ENCODE measurements at regions not wholly inside any gene's neighbourhood (a gene's known extent, or its start where the extent isn't known, plus 50 kb on each side); places are given as distances from the start of the nearest gene placed in this dataset.

DNA sequence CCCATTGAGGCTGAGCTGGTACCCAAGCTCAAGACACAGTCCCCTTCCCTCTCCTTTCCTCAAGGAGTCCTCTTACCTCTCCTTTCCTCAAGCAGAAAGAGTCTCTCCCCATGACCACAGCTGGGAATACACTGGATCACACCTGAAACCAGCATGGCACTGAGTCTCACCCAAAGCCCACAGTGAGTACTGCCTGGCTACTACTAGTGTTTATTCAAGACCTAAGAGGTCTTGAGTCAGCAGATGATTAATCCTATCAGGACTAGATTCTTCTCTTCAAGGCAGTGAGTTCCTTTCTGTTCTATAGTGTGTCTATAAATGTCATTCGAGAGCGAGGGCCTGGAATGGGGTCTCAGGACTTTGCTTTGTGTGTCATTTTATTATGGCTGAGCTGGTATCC lies 111.4 kb downstream of the METTL4 start:
- TF ChIP-seq, protein P1, sequence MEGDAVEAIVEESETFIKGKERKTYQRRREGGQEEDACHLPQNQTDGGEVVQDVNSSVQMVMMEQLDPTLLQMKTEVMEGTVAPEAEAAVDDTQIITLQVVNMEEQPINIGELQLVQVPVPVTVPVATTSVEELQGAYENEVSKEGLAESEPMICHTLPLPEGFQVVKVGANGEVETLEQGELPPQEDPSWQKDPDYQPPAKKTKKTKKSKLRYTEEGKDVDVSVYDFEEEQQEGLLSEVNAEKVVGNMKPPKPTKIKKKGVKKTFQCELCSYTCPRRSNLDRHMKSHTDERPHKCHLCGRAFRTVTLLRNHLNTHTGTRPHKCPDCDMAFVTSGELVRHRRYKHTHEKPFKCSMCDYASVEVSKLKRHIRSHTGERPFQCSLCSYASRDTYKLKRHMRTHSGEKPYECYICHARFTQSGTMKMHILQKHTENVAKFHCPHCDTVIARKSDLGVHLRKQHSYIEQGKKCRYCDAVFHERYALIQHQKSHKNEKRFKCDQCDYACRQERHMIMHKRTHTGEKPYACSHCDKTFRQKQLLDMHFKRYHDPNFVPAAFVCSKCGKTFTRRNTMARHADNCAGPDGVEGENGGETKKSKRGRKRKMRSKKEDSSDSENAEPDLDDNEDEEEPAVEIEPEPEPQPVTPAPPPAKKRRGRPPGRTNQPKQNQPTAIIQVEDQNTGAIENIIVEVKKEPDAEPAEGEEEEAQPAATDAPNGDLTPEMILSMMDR (IDR thresholded peaks at IDR 0.05; ENCODE audit: insufficient read depth, low read depth, low read length, missing control alignments) = no peak
- no peak overlapping the region for H3K4me3 ChIP-seq (ENCODE audit: low read length)
- peak; percentile 60 for DNase-seq (ENCODE audit: low read depth)

DNA sequence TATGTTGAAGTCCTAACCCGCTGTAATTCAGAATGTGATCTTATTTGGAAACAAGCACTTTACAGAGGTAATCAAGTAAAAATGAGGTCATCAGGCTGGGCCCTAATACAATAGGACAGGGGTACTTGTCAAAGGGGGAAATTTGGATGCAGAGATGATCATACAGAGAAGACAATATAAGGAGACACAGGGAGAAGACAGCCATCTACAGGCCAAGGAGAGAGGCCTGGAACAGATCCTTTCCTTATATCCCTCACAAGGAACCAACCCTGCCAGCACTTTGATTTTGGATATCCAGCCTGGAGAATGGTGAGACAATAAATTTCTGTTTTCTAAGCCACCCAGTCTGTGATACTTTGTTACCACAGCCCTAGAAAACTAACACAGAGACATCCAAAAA lies 104.3 kb downstream of the METTL4 start:
- TF ChIP-seq, protein P1 (IDR thresholded peaks at IDR 0.05; ENCODE audit: insufficient read depth, low read depth, low read length, missing control alignments) = peak; percentile 5
- DNase-seq (ENCODE audit: low read depth) = peak; percentile 9

DNA sequence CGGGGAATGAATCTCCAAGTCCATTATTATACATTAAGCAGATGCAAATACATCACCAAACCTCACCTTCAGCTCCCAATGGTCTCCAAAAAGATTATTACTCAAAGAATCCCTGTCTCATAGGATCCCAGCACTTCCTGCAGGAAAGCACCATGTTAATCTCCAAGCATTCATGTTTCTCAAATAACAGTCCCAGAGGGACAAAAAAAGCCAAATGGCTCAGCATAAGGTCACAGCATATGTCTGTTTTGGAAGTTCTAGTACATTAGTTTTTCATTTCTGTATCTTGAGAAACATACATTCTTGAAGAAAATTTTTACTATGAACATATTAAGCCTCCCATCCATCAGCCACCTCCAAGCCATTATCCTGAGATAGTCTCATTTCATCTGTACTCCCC lies 103.3 kb downstream of the METTL4 start:
- DNase-seq (ENCODE audit: low read depth) = no peak
- TF ChIP-seq, protein P1 (IDR thresholded peaks at IDR 0.05; ENCODE audit: insufficient read depth, low read depth, low read length, missing control alignments) = no peak

More for the DNA sequence above, 104.3 kb downstream of the METTL4 start:
- H3K4me3 ChIP-seq (ENCODE audit: low read length) = no peak overlapping the region

GRCh38 chr18:2471523-2471922 lies 99.8 kb downstream of the METTL4 start:
- TF ChIP-seq, protein P1 (IDR thresholded peaks at IDR 0.05; ENCODE audit: insufficient read depth, low read depth, low read length, missing control alignments) = peak; percentile 32
- peak; percentile 6 for DNase-seq (ENCODE audit: low read depth)
- H3K4me3 ChIP-seq (ENCODE audit: low read length) = no peak overlapping the region

More for the DNA sequence above, 103.3 kb downstream of the METTL4 start:
- H3K4me3 ChIP-seq (ENCODE audit: low read length) = no peak overlapping the region

DNA sequence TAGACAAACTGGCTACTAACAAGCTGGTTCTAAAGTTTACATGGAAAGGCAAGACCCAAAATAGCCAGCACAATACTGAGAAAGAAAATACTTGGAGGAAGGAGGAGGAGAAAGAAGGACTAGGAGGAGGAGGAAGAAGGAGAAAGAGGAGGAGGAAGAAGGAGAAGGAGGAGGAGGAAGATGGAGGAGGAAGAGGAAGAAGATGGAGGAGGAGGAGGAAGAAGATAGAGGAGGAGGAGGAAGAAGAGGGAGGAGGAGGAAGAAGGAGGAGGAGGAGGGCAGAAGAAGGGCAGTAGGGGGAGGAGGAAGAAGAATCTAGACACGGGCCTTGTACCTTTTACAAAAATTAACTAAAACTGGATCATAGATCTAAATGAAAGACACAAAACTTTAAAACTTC lies 92.6 kb downstream of the METTL4 start:
- DNase-seq (ENCODE audit: low read depth) = no peak
- no peak overlapping the region for H3K4me3 ChIP-seq (ENCODE audit: low read length)
- TF ChIP-seq, protein P1 (IDR thresholded peaks at IDR 0.05; ENCODE audit: insufficient read depth, low read depth, low read length, missing control alignments) = no peak

DNA sequence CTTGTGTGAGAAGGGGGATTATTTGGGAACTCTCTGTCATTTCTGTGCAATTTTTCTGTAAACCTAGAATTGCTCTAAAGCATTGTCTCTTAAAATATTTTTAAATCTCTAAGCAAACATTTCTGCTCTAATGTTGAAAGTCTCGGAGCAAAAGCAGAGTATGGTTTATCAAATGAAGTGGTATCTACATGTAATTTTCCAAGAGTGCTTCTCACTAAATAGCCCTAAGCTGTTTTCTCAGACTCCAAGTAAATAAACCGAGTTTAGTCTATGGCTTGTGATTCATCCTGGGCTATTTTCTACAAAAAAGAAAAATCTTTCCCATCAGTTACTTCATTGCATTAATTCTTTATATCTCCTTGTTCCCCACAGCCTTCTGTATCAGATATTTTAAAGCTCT lies 90.8 kb downstream of the METTL4 start:
- DNase-seq (ENCODE audit: low read depth) = peak; percentile 50
- no peak overlapping the region for H3K4me3 ChIP-seq (ENCODE audit: low read length)
- TF ChIP-seq, protein P1 (IDR thresholded peaks at IDR 0.05; ENCODE audit: insufficient read depth, low read depth, low read length, missing control alignments) = no peak

GRCh38 chr18:2482706-2483475 lies 88.4 kb downstream of the METTL4 start:
- DNase-seq (ENCODE audit: low read depth) = no peak
- TF ChIP-seq, protein P1 (IDR thresholded peaks at IDR 0.05; ENCODE audit: insufficient read depth, low read depth, low read length, missing control alignments) = no peak

More at GRCh38 chr18:2482706-2483475, 88.4 kb downstream of the METTL4 start:
- H3K4me3 ChIP-seq (ENCODE audit: low read length) = no peak overlapping the region
